H7 (cell line): ENCODE measurements at regions not wholly inside any gene's neighbourhood (a gene's known extent, or its start where the extent isn't known, plus 50 kb on each side); places are given as distances from the start of the nearest gene placed in this dataset.

Experiments
- DNase-seq: peaks from one replicate; pipeline ENCODE4 v3.0.0; 2012
- H3K27me3 ChIP-seq: 2 replicates; pipeline ENCODE4 v1.6.0; 2011; ENCODE audit warnings: mild to moderate bottlenecking, low read length; ENCODE audit not compliant: control insufficient read depth, insufficient read depth
- H3K36me3 ChIP-seq: replicated peaks from 2 replicates; pipeline ENCODE4 v1.5.1; 2011; ENCODE audit warnings: low read length; ENCODE audit not compliant: control insufficient read depth, insufficient read depth
- H3K4me3 ChIP-seq: 2 replicates; pipeline ENCODE4 v1.5.1; 2011; ENCODE audit warnings: low read depth, mild to moderate bottlenecking, control low read depth, low read length, moderate library complexity; ENCODE audit not compliant: insufficient read depth

DNA sequence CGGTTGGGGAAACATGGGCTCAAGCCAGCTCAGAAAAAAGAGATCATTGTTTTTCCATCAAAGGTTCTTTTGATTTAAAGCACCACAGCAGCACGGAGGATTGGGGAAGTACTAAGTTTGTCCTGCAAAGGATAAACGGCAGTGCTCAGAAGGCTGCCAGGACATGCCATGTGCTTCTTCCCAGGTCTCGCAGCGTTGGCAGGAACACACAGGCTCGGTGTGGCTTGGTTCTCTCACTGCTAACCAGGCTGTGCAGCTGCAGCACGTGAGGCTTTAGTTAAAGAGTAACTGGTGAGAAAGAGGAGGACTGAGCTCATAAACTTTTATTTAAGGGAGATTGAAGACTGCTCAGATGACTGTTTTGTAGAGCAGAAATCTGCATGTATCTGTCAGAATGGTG is 264.3 kb downstream of the TSN start:
- Histone ChIP-seq H3K27me3 (no peaks in the 10 kb centered on the region), H3K36me3 (no peaks in the 10 kb centered on the region), H3K4me3 (no peak overlapping the region)
- no peak for DNase-seq

- no peak overlapping the region for H3K4me3 ChIP-seq
- H3K27me3 ChIP-seq = no peaks in the 10 kb centered on the region
- no peaks in the 10 kb centered on the region for H3K36me3 ChIP-seq
- DNase-seq = no peak
Observed at GRCh38 chr2:122020377-122020776, 264.9 kb downstream of the TSN start.

DNA sequence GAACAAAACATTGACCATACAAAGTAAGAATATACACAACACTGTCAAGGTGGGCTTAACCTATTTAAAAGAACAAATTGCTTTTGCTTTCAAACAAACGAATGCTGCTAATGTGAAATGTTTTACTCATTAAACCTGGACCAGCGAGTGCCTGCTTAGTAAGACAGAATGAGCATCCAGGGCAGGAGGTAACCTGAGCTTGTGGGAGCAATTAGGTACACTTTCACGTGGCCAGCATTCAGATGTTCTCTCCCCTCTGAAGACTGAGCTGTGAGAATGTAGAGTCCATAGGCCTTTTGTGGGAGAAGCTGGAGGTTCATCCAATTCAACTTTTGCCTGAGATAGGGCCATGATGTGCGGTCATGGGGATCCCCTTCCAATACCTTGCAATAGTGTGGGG is 266.5 kb downstream of the TSN start:
- no peak for DNase-seq
- Histone ChIP-seq H3K36me3 (no peaks in the 10 kb centered on the region), H3K27me3 (no peaks in the 10 kb centered on the region), H3K4me3 (no peak overlapping the region)

DNA sequence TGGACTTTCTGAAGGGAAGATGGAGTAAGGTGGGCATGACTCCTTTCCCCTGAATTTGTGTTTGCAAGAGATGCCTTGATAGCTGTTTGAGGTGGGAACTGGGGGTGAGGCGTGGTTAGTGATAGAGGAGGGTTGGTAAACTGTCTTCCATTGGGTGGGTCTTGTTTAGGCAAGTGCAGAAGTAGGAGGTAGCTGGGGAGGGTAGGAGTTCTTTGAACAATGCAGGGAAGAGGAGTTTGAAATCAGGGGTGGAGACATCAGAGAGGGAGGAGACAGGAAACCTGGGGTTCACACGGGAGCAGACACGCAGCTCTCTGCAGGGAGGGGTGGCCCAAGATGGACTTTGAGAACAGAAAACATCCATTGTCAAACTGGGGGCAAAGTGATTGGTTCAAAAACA is 267.1 kb downstream of the TSN start:
- Histone ChIP-seq H3K27me3 (no peaks in the 10 kb centered on the region), H3K36me3 (no peaks in the 10 kb centered on the region), H3K4me3 (no peak overlapping the region)
- DNase-seq = no peak

- Histone ChIP-seq H3K27me3 (no peaks in the 10 kb centered on the region), H3K36me3 (no peaks in the 10 kb centered on the region), H3K4me3 (no peak overlapping the region)
- DNase-seq = no peak
Observed at GRCh38 chr2:122023059-122023864, 267.8 kb downstream of the TSN start.

DNA sequence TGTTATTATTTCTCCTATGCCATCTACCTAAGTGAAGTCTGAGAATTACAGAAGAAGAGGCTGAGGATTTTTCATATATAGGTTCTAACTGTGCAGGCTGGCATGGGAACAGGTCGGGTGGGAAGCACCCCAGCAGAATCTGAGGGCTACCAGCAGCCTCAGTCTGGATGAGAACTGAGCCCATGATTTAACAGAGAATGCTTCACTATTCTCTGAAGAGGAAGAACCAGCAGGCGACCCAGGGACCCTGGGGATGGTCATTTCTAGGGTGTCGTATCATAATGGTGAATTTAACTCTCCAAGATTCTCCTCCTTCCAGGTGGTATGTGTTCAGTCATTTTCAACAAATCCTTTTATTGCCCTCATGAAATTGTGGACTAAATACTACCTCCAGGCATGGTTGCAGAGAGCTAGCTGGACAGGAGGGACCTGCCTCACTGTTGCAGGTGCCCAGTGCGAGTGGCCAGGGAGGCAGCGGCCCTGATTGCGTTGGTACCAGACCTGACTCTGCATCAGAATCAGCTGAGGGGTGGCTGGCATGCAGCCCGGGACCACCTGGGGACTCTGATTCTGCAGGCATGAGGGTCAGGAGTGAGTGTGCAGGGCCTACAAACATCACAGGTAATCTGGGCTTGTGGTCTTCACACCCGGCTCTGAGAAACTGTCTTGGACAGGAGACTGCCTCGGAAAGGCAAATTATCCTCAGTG is 272.2 kb downstream of the TSN start:
- no peak overlapping the region for H3K4me3 ChIP-seq
- no peak for DNase-seq
- no peaks in the 10 kb centered on the region; the same call in 1 of the 2 replicates for H3K27me3 ChIP-seq
- no peaks in the 10 kb centered on the region for H3K36me3 ChIP-seq

- no peak for DNase-seq
- Histone ChIP-seq H3K36me3 (no peaks in the 10 kb centered on the region), H3K27me3 (no peaks in the 10 kb centered on the region; the same call in 1 of the 2 replicates), H3K4me3 (no peak overlapping the region)
Observed at GRCh38 chr2:122028371-122029100, 273.1 kb downstream of the TSN start.

- H3K4me3 ChIP-seq = no peak overlapping the region
- H3K27me3 ChIP-seq = no peaks in the 10 kb centered on the region; the same call in 1 of the 2 replicates
- no peaks in the 10 kb centered on the region for H3K36me3 ChIP-seq
- no peak for DNase-seq
Observed at GRCh38 chr2:122029456-122029855, 274.0 kb downstream of the TSN start.

DNA sequence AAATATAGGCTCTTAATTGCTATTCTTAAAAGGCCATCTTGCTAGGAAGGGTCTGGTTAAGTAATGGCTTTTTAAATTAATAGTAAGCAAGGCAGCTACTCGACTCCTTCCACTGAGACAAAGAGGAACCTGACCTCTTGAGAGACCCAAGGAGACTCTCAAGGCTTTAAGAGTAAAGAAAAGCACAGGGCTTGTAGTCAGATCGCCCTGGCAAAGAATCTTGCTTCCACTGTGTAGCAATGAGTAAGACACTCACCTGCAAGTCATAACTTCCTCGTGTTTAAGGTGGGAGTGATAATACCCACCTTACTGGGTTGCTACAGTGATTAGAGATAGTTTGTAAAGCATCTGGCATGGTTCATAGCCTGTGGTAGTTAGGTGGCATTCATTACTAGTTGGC is 274.5 kb downstream of the TSN start:
- no peak overlapping the region for H3K4me3 ChIP-seq
- no peaks in the 10 kb centered on the region; the same call in 1 of the 2 replicates for H3K27me3 ChIP-seq
- DNase-seq = no peak
- H3K36me3 ChIP-seq = no peaks in the 10 kb centered on the region

DNA sequence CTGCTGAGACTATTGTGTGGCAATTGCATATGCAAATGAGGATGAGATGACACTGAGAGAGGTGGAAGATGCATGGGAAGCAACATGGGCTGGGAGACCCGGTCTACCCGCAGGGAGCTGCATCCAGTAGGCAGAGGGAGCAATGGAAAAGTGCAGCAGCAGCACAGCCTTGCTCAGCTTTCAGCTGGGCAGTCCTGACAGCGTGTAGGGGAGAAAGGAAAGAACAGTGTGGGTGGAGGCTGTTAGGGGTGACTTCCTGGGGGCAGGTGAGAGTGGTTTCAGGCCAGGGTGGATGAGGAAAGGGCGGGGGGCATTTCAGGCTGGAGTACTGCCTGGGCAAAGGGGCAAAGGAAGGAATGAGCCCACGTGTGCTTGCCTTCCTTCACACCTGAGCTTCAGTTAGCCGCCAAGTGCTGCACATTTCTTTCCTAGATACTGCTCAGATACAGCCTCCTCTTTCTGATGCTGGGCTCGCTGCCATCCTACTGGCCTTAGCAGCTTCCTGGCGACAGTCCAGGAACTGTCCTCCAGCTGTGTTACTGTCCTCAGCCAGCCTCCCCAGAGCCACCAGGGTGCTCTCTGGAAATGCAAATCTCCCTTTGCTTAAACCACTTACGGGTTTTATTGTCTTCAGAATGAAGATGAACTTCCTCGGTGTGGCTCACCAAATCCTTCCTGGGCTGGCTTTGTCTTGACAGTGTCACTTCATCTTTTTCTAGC is 276.3 kb downstream of the TSN start:
- no peaks in the 10 kb centered on the region; the same call in 1 of the 2 replicates for H3K27me3 ChIP-seq
- no peak overlapping the region for H3K4me3 ChIP-seq
- H3K36me3 ChIP-seq = no peaks in the 10 kb centered on the region
- no peak for DNase-seq

DNA sequence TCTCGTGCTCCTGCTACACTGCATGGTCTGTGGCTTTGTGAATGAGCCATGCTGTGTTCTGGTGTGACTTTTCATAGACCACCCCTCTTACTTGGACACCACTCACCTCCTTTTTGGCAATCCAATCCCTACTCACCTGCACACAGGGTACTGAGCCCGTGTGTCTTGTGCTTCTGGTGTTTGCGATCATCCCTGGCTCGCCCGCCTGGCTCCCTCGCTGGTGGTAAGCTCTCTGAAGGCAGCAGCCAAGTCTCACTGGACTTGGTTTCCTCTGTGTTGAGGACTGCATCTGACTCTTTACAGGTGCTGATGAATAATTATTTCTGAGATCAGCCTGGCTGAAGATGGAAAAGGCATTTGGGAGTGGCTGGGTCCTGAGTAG is 276.8 kb downstream of the TSN start:
- DNase-seq = no peak
- Histone ChIP-seq H3K27me3 (no peaks in the 10 kb centered on the region; the same call in 1 of the 2 replicates), H3K4me3 (no peak overlapping the region), H3K36me3 (no peaks in the 10 kb centered on the region)

DNA sequence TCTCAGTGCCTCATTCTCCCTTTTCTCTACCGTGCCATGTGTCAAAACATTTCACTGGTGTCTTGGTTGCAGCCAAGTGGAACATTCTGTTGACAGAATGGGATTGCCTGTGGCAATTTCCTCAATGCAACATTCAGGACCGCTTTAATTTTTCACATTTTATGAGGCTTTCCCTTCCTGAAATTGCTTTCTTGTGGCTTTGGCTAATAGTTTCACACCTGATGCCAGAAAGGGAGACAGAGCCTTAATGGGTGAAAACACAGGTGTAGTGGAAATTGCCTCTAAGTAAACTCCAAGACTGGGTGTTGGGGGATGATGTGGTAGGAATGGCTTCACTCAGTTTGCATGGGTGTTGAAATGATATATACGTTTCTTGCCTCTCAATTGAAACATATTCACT is 278.3 kb downstream of the TSN start:
- no peaks in the 10 kb centered on the region for H3K36me3 ChIP-seq

GRCh38 chr2:122034344-122034743 is 278.9 kb downstream of the TSN start:
- Histone ChIP-seq H3K4me3 (no peak overlapping the region), H3K36me3 (no peaks in the 10 kb centered on the region), H3K27me3 (no peaks in the 10 kb centered on the region; the same call in 1 of the 2 replicates)
- DNase-seq = no peak

More for the DNA sequence above, 278.3 kb downstream of the TSN start:
- Histone ChIP-seq H3K4me3 (no peak overlapping the region), H3K27me3 (no peaks in the 10 kb centered on the region; the same call in 1 of the 2 replicates)
- DNase-seq = no peak

DNA sequence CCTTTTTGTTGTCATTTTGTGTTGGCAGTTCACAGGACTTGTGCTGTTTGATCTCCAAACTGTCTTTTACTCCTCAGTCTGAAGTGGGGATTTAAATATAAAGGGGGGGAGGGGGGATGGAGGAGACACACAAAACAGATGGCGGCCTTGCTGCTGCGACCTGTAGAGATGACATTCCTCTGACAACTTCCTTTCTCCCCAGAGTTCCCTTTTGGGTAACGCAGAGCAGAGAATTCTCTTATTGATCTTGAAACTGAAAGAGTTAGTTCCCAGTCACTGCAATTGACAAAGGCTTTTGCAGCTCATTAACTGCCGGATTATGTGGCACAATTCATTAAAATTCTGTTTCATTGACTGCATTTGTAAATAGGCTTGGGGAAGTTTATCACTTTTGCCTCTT is 279.3 kb downstream of the TSN start:
- DNase-seq = no peak
- no peaks in the 10 kb centered on the region for H3K36me3 ChIP-seq
- no peak overlapping the region for H3K4me3 ChIP-seq
- H3K27me3 ChIP-seq = no peaks in the 10 kb centered on the region; the same call in 1 of the 2 replicates
